DMS153 treated with DMSO at 0.1 percent for 48 hours (cell line): ENCODE measurements at regions not wholly inside any gene's neighbourhood (a gene's known extent, or its start where the extent isn't known, plus 50 kb on each side); places are given as distances from the start of the nearest gene placed in this dataset.
"Not testable (repeated sequence)": the region's sequence is repeated elsewhere in the genome, so short reads cannot be mapped to it uniquely, and the experiment has no call there.

Experiments
- DNase-seq: peaks from one replicate; lab custom pipeline; 2025; ENCODE audit not compliant: unreplicated experiment; lab: John Stamatoyannopoulos, UW

DNA sequence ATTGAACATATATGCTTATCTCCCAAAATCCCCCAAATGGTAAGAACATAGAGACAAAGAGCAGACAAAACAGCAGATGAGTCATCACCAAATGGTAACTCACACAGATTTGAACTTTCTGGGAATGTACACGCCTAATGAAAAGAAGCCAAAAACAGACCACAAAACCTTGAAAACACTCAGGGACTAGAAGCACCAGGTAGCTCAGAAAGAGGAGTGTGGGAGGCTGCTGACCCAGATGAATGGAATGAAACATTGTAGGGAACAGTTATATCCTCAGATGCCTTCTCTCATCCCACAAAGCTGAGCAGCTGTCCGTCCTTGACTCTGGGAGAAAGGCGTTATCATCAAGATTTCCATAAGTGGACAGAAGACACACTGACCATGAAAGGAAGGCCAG, 307.0 kb upstream of the USP25 start:
- DNase-seq = no peak

DNA sequence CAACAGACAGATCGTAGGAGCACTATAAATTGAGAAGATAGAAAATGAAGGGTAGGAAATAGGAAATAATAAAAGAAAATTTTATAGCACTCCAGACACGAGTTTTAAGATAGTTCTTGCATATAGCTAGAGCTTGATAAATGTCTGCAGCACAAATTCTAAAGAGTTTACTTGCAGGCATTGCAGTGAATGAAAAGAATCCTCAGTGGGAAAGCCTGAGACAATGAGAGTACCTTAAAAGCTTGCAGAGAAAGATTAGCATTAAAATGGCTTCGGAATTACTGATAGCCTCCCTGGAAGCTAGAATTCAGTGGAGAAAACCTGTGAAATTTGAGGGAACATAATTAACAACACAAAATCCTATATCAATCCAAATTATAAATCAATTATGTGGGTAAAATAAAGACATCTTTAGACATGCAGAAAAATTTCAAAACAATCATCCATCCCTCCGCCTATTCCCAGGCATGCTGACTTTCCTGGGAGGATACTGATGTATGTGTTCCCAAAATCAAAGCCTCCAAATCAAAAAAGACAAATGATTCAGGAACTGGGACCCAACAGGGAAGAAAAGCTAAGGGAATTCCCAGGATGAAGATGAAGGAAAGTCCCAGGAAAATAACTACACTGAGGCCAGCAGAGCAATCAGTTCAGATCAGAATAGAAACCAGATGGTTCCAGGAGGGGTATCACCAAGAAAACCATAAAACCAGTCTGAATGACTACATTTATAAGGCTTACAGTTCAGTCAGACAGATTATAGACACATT, 305.9 kb upstream of the USP25 start:
- no peak for DNase-seq

DNA sequence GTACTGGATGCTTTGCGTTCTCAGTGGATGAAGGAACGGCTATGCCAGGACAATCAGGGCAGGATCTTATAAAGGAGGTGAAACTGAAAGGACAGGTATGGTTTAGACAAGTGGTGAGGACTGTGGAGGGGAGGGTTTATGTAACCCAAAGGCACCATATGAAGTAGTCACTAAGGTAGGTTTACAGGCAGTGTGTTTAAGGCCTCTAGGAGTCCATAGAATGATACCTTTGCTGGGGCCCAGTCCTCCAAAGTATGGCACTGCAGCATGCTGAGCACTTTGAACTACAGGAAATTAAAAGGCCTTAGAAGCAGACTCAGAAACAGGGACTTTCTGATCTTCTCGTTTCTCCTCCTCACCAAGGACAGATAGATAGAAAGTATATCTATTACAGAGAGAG, 304.7 kb upstream of the USP25 start:
- no peak for DNase-seq

DNA sequence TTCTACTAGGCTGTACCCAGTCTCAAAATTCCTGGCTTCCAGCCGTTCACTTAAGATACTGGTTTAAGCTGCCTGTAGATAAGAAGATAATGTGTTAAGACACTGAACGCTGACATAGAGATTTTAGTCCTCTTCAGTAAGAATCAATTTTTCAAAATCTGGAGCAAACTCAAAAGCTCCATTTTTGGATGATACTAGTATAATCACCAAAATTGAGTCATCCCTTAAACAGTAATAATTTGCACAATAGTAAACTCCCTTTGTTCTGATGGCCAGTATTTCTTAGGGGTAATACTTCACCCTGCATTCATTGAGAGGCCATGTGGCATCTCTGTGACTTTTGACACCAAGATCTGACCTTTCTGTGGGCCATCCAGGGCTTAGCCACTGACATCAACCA, 299.8 kb upstream of the USP25 start:
- no peak for DNase-seq

DNA sequence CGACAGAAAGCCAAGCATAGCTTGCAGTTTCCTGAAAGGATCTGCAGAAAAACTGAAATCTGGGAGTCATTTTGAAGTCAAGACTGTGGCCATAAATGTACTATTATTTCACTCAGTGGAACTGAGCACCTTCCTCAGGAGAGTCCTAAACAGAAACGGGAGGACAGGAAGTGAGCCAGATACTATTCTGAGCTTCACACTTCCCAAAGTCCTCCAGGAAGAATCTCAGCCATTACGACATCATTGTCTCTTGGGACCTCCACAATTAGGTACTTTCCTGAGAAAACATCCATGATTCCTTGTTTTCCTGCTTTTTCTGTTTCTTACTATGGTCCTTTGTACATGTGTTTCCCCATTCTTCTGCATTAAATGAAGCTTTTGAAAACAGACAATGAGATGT, 299.2 kb upstream of the USP25 start:
- DNase-seq = no peak

DNA sequence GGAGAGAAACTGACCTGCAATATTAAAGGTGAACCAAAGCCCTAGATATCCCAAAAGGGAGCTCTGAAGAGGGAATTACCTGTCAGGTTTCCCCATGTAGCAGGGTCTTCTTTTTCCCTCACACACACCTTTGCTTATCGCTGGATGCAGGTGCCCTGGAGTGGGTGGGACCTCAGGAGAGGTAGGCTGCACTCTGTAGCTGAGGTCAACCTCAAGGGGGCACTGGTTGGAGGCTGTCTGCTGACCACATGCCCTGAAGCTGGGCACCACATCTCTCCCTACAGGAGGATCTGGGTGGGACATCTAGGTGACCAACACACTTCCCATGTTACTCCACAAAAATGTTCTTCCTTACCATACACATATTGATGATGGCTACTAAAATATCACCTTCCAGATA, 298.7 kb upstream of the USP25 start:
- no peak for DNase-seq

DNA sequence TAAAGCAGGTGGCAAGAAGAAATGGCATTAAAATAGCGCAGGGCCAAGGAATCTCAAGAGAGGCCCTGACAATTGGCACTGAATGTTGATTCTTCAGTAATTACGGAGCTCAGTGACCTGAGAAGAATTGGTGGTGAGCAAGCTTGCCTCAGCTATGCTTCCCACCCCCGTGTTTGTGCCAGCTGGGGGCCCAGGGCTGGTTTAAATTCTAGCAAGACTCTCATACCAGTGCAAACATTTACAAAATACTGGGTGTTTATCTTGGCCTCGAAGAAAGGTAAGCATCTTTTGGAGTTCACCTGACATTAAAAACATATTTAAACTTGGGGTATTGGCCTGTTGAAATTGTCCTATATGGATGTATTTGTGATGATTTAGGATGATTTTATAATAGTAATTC, 296.7 kb upstream of the USP25 start:
- DNase-seq = no peak

DNA sequence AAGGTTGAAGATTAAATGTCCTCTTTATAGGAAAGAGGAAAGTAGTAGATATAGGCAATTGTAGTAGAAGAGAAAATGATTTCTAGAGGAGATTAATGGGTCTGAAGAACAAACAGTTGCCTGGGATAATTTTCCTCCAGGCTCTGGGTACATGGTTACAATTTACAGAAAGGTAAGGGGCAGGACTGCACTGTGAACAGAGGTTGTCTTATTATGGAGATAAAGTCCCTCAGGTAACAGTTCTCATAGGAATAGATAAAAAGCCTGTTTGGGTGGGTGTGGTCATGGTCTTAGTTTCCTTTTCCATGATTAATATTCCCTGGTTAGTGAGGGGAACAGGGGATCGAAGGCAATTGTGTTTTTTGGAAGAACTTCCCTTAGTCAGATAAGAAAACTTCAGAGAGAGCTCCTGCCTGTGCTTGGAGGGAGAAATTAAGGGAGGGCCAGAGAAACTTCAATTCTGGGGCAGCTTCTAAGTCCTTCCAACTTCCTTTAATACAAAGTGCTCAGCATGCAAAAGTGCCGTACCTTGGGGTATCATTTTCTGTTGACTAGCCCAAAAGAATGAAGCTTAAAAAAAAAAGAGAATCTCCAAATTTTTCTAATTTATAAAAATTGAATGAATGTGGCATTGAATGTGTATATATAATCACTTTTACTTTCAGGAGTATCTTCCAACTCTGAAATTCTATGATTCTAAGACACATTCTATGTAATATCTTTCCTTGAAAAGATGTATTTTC, 295.4 kb upstream of the USP25 start:
- no peak for DNase-seq

DNA sequence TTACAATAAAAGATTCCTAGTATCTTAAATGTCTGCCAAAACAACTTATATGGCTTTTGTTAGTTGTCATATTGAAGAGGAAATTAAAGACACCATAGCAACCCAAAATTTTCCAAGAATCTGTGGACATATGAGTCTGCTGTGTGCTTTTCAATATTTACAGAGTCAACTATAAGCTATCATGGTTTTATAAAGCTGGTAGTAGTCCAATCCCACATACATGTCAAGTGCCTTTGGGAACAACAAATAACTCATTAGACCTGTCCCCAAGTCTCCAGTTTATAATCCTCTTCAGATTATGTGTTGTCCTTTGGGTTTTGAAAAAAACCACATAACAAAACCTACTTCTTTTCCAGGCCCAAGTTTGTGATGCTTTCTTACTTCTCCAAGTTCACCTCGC, 293.8 kb upstream of the USP25 start:
- no peak for DNase-seq

DNA sequence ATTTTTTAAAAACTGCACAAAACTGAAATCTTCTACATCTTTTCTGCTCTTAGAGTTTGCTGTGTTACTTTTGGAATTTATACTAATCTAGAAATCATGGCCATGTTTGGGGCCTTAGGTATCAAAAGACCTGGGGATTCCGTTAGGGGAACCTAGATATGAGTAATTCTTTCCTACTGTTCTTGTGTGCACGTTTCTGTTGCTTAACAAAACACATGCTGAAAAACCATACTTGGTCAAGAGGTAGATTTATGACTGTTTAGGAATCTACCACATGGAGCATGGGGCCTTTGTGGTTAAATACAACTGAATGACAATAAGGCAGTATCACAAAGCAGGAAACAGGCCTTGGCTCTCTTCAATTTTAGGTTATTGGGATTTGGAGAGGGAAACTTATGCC, 291.9 kb upstream of the USP25 start:
- no peak for DNase-seq

DNA sequence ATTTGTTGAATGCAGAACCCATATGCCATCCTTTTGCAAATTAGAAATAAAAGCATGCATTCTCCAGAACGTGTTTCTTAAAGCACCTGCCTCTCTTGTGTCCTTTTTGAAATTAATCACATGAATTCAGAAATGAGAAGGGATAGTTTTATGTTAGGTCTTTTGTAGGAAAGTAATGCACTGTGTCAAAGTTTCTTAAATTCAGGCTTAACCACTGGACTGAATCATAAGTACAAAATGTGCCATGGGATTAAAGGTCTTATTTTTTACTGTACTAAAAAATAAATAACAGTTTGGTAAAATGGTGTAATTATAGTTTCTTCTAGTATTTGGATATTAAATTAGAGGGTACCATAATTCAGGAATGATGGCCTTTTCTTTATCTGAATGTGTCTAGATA, 290.1 kb upstream of the USP25 start:
- no peak for DNase-seq

DNA sequence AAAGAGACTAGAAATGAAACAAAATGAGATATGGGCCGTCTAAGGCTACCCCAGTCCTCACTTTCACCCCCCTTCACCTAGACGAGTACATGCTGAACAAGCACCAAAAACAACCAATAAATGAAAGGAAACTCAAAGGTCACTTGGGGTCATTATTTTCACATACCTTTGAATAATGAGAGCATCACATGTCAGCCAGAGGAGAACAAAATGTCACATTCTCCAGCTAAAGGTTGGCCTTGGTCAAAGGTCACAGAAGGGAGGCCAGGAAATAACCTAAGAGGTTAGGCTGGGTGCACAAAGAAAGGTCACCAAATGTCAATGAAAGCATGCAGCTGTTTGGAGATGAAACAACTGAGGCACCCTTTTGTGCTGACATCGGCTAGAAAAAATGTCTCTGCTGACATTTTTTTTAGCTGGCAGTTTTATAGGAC, 288.7 kb upstream of the USP25 start:
- no peak for DNase-seq

DNA sequence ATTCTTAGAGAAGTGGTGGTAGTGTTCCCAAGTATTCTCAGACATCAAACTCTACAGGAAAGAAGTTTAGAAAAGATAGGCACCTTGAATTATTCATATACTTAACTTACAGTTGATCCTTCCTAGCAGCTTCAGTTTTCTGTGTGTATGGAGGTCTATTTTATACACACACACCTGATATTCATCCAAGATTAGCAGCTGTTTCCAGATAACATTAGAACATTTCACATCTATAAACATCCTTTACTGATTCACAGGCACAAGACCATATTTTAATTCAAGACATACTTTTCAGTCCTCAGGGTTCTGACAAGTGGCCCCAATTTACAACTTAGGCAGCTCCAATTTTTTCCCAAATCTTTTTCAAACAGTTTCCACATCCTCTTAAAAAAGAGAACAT, 287.8 kb upstream of the USP25 start:
- no peak for DNase-seq

DNA sequence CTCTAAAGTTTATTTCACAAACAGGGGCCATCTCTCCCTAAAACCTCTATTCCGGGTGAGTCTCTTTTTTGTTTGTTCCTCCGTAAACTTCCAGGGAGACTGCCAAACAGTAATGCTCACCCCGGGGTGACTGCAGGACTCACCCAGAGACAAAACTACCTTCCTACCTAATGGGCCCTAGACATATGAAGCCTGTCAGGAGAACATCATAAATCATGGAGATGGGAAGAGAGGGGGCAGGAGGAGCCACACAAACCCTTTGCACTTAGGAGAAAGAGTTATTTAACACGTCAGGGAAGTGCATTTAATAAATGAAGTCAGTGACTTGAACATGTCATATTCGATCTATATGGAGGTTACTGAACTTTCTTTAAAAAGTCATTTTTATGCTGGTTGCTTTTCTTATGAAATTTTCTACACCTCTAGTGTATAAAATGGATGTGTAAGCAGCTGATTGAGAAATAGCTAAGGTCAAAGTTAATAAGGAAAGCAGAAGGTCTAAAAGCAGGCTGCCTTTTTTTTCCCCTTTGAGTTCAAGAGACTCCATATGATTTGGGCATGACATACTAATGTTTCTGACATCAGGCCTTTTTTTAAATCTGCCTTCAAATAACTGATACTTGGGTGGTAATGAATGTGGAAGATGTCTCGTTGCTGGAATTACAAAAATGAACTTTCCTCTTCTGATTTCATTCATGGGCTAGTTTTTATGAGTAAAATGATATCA, 286.9 kb upstream of the USP25 start:
- no peak for DNase-seq

DNA sequence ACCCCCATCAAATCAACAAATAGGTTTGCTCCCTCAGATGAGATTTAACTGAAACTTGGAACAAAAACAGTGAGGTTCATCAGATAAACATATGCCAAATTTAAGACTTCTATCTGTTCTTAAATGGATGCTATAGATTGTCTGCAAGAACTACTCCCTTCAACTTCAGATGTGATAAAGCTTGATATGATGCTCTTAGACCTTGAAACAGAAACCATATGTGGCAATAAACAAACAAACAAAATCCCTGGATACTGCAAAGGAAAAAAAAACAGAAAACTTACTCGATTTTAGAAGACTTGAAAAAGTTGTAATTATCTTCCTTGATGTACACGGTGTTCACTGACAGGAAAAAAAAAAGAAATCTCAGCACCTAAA, 286.1 kb upstream of the USP25 start:
- no peak for DNase-seq

DNA sequence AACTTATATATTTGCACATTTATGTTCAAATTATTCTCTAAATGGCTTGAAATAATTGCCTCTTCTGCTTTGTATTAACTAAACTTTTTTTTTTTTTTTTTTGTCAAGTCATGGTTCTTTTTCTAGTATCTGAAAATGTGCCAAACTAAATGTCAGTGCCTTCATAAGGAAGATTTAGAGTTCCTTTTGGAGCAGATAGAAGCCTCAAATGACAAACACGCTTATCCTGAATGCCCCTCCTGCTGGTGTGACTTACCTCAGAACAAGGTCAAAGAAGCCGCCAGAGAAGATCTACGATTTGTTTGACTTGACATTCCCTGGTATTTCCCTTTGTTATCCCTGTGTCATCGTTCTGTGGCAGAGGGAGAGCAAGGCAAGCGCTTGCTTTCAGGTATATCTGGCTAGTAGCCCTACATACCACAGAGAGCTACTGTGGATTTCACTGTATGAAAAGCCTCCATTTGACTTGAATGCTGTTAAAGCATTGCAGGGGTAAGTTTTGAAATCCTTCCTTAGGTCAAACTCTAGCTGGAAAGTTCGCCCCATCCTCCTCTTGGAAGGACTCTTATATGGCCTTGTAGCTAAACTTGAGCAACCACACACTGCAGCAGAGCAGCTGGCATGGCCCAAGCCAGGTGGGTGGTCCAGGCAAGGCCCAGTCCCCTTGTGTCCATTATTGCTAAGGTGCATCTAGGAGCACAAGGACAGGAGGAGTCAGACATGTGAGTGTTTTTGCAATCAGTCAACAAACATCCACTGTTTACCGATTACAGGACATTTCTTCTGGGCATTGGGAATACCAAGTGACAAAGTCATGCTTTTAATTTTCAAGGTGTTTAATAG, 285.4 kb upstream of the USP25 start:
- no peak for DNase-seq

DNA sequence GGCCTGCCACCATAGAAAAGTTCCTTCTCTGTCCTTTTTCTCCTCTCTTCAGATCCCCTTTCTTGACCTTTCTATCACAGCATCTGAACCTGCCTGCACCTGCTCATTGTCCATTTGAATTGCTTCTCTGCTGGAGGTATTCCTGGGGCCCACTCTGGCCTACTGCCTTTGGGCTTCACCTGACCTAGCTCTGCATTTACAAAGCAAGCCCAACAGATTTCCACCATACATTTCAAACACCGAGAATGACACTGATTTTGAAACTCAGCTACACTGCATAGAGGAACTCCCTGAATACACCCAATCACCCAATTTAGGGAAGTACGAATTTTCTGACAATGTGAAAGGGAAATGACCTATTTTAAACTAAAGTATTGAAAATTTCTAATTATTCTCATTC, 284.5 kb upstream of the USP25 start:
- DNase-seq = no peak

DNA sequence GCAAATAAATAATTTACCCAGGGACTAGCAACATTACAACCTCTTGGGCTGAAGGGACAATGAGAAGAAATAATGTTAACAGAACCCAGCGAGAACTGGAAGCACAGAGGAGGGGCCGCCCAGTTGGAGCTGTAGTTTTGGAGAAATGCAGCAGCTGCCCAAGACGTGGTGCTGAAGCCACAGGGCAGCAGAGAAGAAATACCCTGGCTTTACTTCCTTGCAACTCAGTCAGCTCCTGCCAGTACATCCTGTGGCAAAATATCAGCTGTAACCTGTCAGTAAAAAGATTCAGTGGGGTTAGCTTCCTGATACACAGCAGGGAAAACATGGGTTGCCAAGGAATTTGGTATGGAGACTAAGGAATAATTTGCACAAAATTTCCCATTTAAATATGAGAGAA, 283.6 kb upstream of the USP25 start:
- DNase-seq = no peak

DNA sequence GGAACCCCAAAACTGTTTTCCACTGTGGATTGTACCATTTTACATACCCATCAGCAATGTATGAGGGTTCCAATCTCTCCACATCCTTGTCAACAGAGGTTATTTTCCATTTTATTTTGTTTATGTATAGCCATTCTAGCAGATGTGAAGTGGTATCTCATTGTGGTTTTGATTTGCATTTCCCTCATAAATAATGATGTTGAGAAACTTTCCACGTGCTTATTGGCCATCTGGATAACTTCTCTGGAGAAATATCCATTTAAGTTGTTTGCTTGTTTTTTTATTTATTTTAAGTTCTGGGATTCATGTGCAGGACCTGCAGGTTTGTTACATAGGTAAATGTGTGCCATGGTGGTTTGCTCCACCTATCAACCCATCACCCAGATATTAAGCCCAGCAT, 280.2 kb upstream of the USP25 start:
- no peak for DNase-seq

DNA sequence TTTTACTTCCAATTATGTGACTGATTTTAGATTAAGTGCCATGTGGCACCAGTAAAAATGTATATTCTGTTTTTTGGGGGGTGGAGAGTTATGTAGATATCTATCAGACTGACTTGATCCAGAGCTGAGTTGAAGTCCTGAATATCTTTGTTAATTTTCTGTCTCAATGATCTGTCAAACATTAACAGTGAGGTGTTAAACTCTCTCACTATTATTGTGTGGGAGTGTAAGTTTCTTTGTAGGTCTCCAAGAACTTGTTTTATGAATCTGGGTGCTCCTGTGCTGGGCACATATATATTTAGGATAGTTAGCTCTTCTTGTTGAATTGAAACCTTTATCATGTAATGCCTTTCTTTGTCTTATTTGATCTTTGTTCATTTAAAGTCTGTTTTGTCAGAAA, 276.5 kb upstream of the USP25 start:
- DNase-seq = no peak

DNA sequence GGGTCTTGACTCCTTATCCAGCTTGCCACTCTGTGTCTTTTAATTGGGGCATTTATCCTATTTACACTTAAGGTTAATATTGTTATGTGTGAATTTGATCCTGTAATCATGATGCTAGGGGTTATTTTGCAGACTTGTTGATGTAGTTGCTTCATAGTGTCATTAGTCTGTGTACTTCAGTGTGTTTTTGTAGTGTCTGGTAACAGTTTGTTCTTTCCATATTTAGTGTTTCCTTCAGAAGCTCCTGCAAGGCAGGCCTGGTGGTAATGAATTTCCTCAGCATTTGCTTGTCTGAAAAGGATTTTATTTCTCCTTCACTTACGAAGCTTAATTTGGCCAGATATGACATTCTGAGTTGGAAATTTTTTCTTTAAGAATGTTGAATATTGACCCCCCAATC, 276.0 kb upstream of the USP25 start:
- not testable (repeated sequence) for DNase-seq
